GM12878 (cell line): ENCODE measurements at regions not wholly inside any gene's neighbourhood (a gene's known extent, or its start where the extent isn't known, plus 50 kb on each side); places are given as distances from the start of the nearest gene placed in this dataset.

Experiments
- ATAC-seq: fragments of 200-7000 bp; cut with Tn5 transposase; 3 replicates; pipeline ENCODE4 v1.9.1; 2020; ENCODE audit warnings: mild to moderate bottlenecking, moderate library complexity
- BruUV-seq: library from RNA; stranded (reverse); fragments of 400-500 nt; replicated peaks from 2 replicates; lab custom pipeline; 2021; lab: Mats Ljungman, UMichigan
- CTCF ChIA-PET: fragments of 300-600 bp; sonication (Branson Sonifier 250); formaldehyde crosslinking; extraction: SDS; loops from one replicate; lab custom pipeline; 2021; ENCODE audit warnings: inconsistent platforms; lab: Yijun Ruan, JAX
- POLR2A ChIA-PET: fragments of 350-600 bp; formaldehyde crosslinking; extraction: SDS; loops from one replicate; lab custom pipeline; 2021; ENCODE audit warnings: inconsistent platforms; lab: Charles Lee
- RAD21 ChIA-PET: fragments of 300-600 bp; sonication (Branson Sonifier 250); formaldehyde crosslinking; loops from one replicate; lab custom pipeline; 2023; ENCODE audit warnings: antibody characterized with exemption; ENCODE audit not compliant: unreplicated experiment; lab: Charles Lee
- SMC1A ChIA-PET: fragments of 300-600 bp; sonication (Branson Sonifier 250); formaldehyde crosslinking; loops from one replicate; lab custom pipeline; 2023; ENCODE audit not compliant: unreplicated experiment, uncharacterized antibody; lab: Charles Lee
- DNase-seq: peaks from one replicate; pipeline ENCODE4 v3.0.0-alpha.2; 2011; ENCODE audit warnings: low read depth, low spot score
- FAIRE-seq: peaks from 3 replicates; lab custom pipeline; 2011; peaks lifted over from hg19 to GRCh38; lab: Jason Lieb, UNC
- H2AFZ ChIP-seq: 2 replicates; pipeline ENCODE4 v1.6.0; 2011; ENCODE audit warnings: low read depth, low read length, control low read depth; ENCODE audit not compliant: control insufficient read depth
- H3K27ac ChIP-seq: 2 replicates; pipeline ENCODE4 v1.5.1; 2011; ENCODE audit warnings: control low read depth; ENCODE audit not compliant: control insufficient read depth, insufficient read depth
- H3K27me3 ChIP-seq, 2 experiments: replicated peaks in 1 of 2; 2 replicates each; pipeline versions ENCODE4 v1.6.0 to v1.6.1; 2011; ENCODE audit warnings: low read length in 1 of 2; ENCODE audit not compliant: control insufficient read depth in 2 of 2, insufficient read depth in 2 of 2
- H3K36me3 ChIP-seq, 2 experiments: 2 replicates each; pipeline ENCODE4 v1.5.1; 2011; ENCODE audit warnings: low read length in 1 of 2; ENCODE audit not compliant: control insufficient read depth in 2 of 2, insufficient read depth in 2 of 2
- H3K4me1 ChIP-seq: 2 replicates; pipeline ENCODE4 v1.6.1; 2011; ENCODE audit warnings: mild to moderate bottlenecking, low read length, moderate library complexity, mixed read lengths; ENCODE audit not compliant: control insufficient read depth, insufficient read depth
- H3K4me2 ChIP-seq: 2 replicates; pipeline ENCODE4 v1.6.0; 2011; ENCODE audit warnings: control low read depth; ENCODE audit not compliant: control insufficient read depth, insufficient read depth
- H3K4me3 ChIP-seq: fragments of 200-600 bp; sonication (generic); 2 replicates; pipeline ENCODE4 v1.5.1; 2016
- H3K79me2 ChIP-seq: 2 replicates; pipeline ENCODE4 v1.6.0; 2011; ENCODE audit warnings: low read length; ENCODE audit not compliant: control insufficient read depth, insufficient read depth
- H3K9ac ChIP-seq: 2 replicates; pipeline ENCODE4 v1.8.0; 2011; ENCODE audit warnings: low read length, control low read depth, mixed read lengths; ENCODE audit not compliant: control insufficient read depth, insufficient read depth
- H3K9me3 ChIP-seq: replicated peaks from 3 replicates; pipeline ENCODE4 v1.5.1; 2011; ENCODE audit warnings: mild to moderate bottlenecking, low read length; ENCODE audit not compliant: control insufficient read depth, insufficient read depth
- H4K20me1 ChIP-seq: 2 replicates; pipeline ENCODE4 v1.6.0; 2011; ENCODE audit not compliant: control insufficient read depth, insufficient read depth
- BACH1 ChIP-seq: fragments of 450-650 bp; IDR thresholded peaks from 2 replicates; pipeline ENCODE4 v1.6.1; 2017; ENCODE audit warnings: mild to moderate bottlenecking, borderline replicate concordance
- ETV6 ChIP-seq, 2 experiments: fragments of 450-650 bp in 1 of 2; IDR thresholded peaks in 1 of 2; conservative IDR thresholded peaks in 1 of 2; 2 replicates each; pipeline ENCODE4 v1.6.1; 2014; ENCODE audit warnings: antibody characterized with exemption in 1 of 2, borderline replicate concordance in 1 of 2, low read depth in 1 of 2, mild to moderate bottlenecking in 1 of 2, moderate library complexity in 1 of 2
- FOXK2 ChIP-seq: fragments of 450-650 bp; IDR thresholded peaks from 2 replicates; pipeline ENCODE4 v1.6.1; 2017; ENCODE audit warnings: mild to moderate bottlenecking, moderate library complexity
- KDM1A ChIP-seq: fragments of 200-600 bp; sonication (generic); IDR thresholded peaks from 2 replicates; pipeline ENCODE4 v1.6.1; 2016; ENCODE audit warnings: borderline replicate concordance
- MTA3 ChIP-seq: IDR thresholded peaks from 2 replicates; pipeline ENCODE4 v1.6.1; 2012; ENCODE audit warnings: low read length, inconsistent platforms, borderline replicate concordance
- TARDBP ChIP-seq: IDR thresholded peaks from 2 replicates; pipeline ENCODE4 v1.6.1; 2016; ENCODE audit warnings: borderline replicate concordance
- WGBS: methylation state at CpG from one replicate; pipeline ENCODE4 v1.1.6; 2016; ENCODE audit warnings: low lambda C conversion rate; ENCODE audit not compliant: insufficient replicate concordance, insufficient coverage; ENCODE audit errors: missing lambda C conversion rate; 5-methylcytosine and 5-hydroxymethylcytosine counted together
- in situ Hi-C: fragments of 300-500 bp; cut with MboI; formaldehyde crosslinking; loops from 9 replicates; pipeline ENCODE4 v1.14.3; 2018; ENCODE audit warnings: mixed read lengths
- intact Hi-C: fragments of 100-400 bp; cut with micrococcal nuclease; formaldehyde crosslinking; loops from one replicate; pipeline ENCODE4 v1.14.2; 2022; ENCODE audit not compliant: unreplicated experiment
- TF ChIP-seq, protein P1 (sequence below): IDR thresholded peaks from 2 replicates; pipeline ENCODE4 v1.6.1; 2012; ENCODE audit warnings: low read depth, low read length, improper control_type of control experiment
- TF ChIP-seq, protein P2 (sequence below): IDR thresholded peaks from 2 replicates; pipeline ENCODE4 v1.6.1; 2012; ENCODE audit warnings: low read length, inconsistent platforms
- TF ChIP-seq, protein P3 (sequence below): IDR thresholded peaks from 2 replicates; pipeline ENCODE4 v1.6.1; 2011; ENCODE audit warnings: mild to moderate bottlenecking, low read depth, low read length, moderate library complexity; ENCODE audit not compliant: insufficient replicate concordance

DNA sequence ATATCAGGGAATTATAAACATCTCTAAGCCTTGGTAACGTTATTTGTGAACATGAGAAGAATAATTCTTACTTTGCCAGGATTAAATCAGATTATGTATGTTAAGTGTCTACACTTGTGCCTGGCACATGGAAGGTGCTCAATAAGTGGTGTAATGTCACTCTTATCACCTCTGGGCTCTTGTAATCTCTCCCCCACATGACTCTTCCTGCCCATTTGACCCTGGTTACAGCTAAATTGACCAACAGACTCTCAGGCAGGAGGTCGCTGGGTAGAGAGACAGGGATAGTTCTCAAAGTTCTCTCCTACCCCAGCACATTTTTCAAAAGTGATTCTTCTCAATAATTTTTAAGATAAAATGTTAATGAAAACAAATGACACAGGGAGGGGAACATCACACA, 137.8 kb upstream of the FRMD6 start:
- POLR2A ChIA-PET, result no interaction called here
- CTCF ChIA-PET, result interaction anchor here (0.7 kb wide), 1 partner anchor 701 kb away, joined by 3 read pairs; no protein-coding TSS in a partner anchor
- H3K27me3 ChIP-seq, result no peaks in the 10 kb centered on the region; a peak in 1 of 4 replicates
- no TSS peak for BruUV-seq
- TF ChIP-seq, protein P1, sequence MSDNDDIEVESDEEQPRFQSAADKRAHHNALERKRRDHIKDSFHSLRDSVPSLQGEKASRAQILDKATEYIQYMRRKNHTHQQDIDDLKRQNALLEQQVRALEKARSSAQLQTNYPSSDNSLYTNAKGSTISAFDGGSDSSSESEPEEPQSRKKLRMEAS, result no peak
- TF ChIP-seq MTA3, result no peak
- no peak for TF ChIP-seq KDM1A
- no peak for TF ChIP-seq ETV6 (conservative IDR thresholded peaks at IDR 0.05 in 1 of 2, IDR thresholded peaks at IDR 0.05 in 1 of 2; ENCODE audit: borderline replicate concordance in 1 of 2, low read depth in 1 of 2)
- TF ChIP-seq FOXK2, result no peak
- TF ChIP-seq, protein P2, sequence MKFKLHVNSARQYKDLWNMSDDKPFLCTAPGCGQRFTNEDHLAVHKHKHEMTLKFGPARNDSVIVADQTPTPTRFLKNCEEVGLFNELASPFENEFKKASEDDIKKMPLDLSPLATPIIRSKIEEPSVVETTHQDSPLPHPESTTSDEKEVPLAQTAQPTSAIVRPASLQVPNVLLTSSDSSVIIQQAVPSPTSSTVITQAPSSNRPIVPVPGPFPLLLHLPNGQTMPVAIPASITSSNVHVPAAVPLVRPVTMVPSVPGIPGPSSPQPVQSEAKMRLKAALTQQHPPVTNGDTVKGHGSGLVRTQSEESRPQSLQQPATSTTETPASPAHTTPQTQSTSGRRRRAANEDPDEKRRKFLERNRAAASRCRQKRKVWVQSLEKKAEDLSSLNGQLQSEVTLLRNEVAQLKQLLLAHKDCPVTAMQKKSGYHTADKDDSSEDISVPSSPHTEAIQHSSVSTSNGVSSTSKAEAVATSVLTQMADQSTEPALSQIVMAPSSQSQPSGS, result no peak
- TF ChIP-seq TARDBP, result no peak
- TF ChIP-seq, protein P3, sequence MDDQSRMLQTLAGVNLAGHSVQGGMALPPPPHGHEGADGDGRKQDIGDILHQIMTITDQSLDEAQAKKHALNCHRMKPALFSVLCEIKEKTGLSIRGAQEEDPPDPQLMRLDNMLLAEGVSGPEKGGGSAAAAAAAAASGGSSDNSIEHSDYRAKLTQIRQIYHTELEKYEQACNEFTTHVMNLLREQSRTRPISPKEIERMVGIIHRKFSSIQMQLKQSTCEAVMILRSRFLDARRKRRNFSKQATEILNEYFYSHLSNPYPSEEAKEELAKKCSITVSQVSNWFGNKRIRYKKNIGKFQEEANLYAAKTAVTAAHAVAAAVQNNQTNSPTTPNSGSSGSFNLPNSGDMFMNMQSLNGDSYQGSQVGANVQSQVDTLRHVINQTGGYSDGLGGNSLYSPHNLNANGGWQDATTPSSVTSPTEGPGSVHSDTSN, result no peak
- TF ChIP-seq BACH1, result no peak
- ATAC-seq (no peak), FAIRE-seq (no peak), DNase-seq (no peak)
- RAD21 ChIA-PET, result no interaction called here
- no peak overlapping the region for H3K27ac ChIP-seq
- no peak overlapping the region for H2AFZ ChIP-seq
- no peaks in the 10 kb centered on the region for H3K4me1 ChIP-seq
- H3K4me2 ChIP-seq, result no peak overlapping the region
- in situ Hi-C loops, result no loop called here
- SMC1A ChIA-PET, result no interaction called here
- H3K4me3 ChIP-seq, result no peak overlapping the region
- H3K36me3 ChIP-seq, result no peaks in the 10 kb centered on the region
- WGBS, result 3% methylated on average over 2 of the region's 2 CpGs
- intact Hi-C loops, result no loop called here
- no peaks in the 10 kb centered on the region for H4K20me1 ChIP-seq
- no peaks in the 10 kb centered on the region for H3K79me2 ChIP-seq
- no peaks in the 10 kb centered on the region for H3K9me3 ChIP-seq
- H3K9ac ChIP-seq, result no peak overlapping the region
